Transverse colon (tissue), 4 donors: ENCODE measurements at regions not wholly inside any gene's neighbourhood (a gene's known extent, or its start where the extent isn't known, plus 50 kb on each side); places are given as distances from the start of the nearest gene placed in this dataset.

Source experiments
- DNase-seq: peaks from one replicate; pipeline ENCODE4 v3.0.0-alpha.2; 2019
- H3K27ac ChIP-seq, 4 donors: fragments of 200-600 bp; sonication (generic); 2 replicates each; pipeline ENCODE4 v1.5.1; 2016 to 2018; ENCODE audit warnings: inconsistent platforms in 4 of 4
- H3K27me3 ChIP-seq: fragments of 200-600 bp; sonication (generic); 2 replicates; pipeline ENCODE4 v1.5.1; 2017; ENCODE audit warnings: inconsistent platforms
- H3K36me3 ChIP-seq, 4 donors: fragments of 200-600 bp; sonication (generic); 2 replicates each; pipeline ENCODE4 v1.5.1; 2017 to 2019; ENCODE audit warnings: inconsistent platforms in 4 of 4
- H3K4me1 ChIP-seq, 4 donors: fragments of 200-600 bp; sonication (generic); 2 replicates each; pipeline ENCODE4 v1.5.1; 2017 to 2020; ENCODE audit warnings: inconsistent platforms in 4 of 4
- H3K4me3 ChIP-seq, 4 donors: fragments of 200-600 bp; sonication (generic); 1 replicate in 1 of 4; 2 replicates in 3 of 4; pipeline versions ENCODE4 v1.5.1 to v1.6.1; 2017 to 2019; ENCODE audit warnings: inconsistent platforms in 4 of 4
- H3K9me3 ChIP-seq, 2 donors: fragments of 200-600 bp; sonication (generic); 2 replicates each; pipeline ENCODE4 v1.5.1; 2017 to 2019; ENCODE audit warnings: inconsistent platforms in 2 of 2
- EP300 ChIP-seq: sonication (generic); formaldehyde crosslinking; IDR thresholded peaks from one replicate; pipeline ENCODE4 v1.6.1; 2017; ENCODE audit warnings: antibody characterized with exemption, low read depth
- POLR2A ChIP-seq: fragments of 450-650 bp; IDR thresholded peaks from one replicate; pipeline ENCODE4 v1.6.1; 2016; ENCODE audit warnings: antibody characterized with exemption, mild to moderate bottlenecking, moderate library complexity
- POLR2AphosphoS5 ChIP-seq, 3 donors: sonication (generic); formaldehyde crosslinking; IDR thresholded peaks; one replicate each; pipeline ENCODE4 v1.6.1; 2016; ENCODE audit warnings: antibody characterized with exemption in 3 of 3
- WGBS, 2 donors: methylation state at CpG; one replicate each; pipeline ENCODE4 v1.1.5; 2018; ENCODE audit warnings: low coverage in 1 of 2; 5-methylcytosine and 5-hydroxymethylcytosine counted together
- in situ Hi-C, 4 donors: fragments of 200-750 bp; cut with MboI; loops; one replicate each; pipeline versions ENCODE4 v1.15.0 to v1.15.1; 2017; ENCODE audit warnings: low sequenced_read_pairs in 3 of 4, low pct_ligation_motif_present in 1 of 4, low pct_unique_long_range_greater_than_20kb in 1 of 4
- intact Hi-C: fragments of 100-400 bp; cut with DNase I; formaldehyde crosslinking; loops from one replicate; pipeline ENCODE4 v1.15.1; 2023; ENCODE audit warnings: low total_unique reads
- TF ChIP-seq, protein P1 (sequence below), 5 experiments: fragments of 200-600 bp in 3 of 5; fragments of 450-650 bp in 2 of 5; sonication (generic) in 3 of 5; IDR thresholded peaks; 1 replicate in 2 of 5; 2 replicates in 3 of 5; pipeline ENCODE4 v1.5.1; 2016 to 2017; ENCODE audit warnings: antibody characterized with exemption in 5 of 5, inconsistent platforms in 3 of 5, mild to moderate bottlenecking in 2 of 5, moderate library complexity in 1 of 5

GRCh38 chr16:35561346-35561745 is 2101.9 kb downstream of the TP53TG3F start:
- no peak overlapping the region for H3K27ac ChIP-seq
- H3K9me3 ChIP-seq, result no peaks in the 10 kb centered on the region
- no peaks in the 10 kb centered on the region for H3K36me3 ChIP-seq
- no peak for DNase-seq
- intact Hi-C loops (no loop called here), in situ Hi-C loops (no loop called here)
- TF ChIP-seq, protein P1, sequence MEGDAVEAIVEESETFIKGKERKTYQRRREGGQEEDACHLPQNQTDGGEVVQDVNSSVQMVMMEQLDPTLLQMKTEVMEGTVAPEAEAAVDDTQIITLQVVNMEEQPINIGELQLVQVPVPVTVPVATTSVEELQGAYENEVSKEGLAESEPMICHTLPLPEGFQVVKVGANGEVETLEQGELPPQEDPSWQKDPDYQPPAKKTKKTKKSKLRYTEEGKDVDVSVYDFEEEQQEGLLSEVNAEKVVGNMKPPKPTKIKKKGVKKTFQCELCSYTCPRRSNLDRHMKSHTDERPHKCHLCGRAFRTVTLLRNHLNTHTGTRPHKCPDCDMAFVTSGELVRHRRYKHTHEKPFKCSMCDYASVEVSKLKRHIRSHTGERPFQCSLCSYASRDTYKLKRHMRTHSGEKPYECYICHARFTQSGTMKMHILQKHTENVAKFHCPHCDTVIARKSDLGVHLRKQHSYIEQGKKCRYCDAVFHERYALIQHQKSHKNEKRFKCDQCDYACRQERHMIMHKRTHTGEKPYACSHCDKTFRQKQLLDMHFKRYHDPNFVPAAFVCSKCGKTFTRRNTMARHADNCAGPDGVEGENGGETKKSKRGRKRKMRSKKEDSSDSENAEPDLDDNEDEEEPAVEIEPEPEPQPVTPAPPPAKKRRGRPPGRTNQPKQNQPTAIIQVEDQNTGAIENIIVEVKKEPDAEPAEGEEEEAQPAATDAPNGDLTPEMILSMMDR (IDR thresholded peaks at IDR 0.05), result no peak
- TF ChIP-seq POLR2AphosphoS5 (IDR thresholded peaks at IDR 0.05) (no peak), POLR2A (no peak)
- H3K27me3 ChIP-seq, result no peaks in the 10 kb centered on the region
- no peaks in the 10 kb centered on the region for H3K4me1 ChIP-seq
- no peak overlapping the region for H3K4me3 ChIP-seq

DNA sequence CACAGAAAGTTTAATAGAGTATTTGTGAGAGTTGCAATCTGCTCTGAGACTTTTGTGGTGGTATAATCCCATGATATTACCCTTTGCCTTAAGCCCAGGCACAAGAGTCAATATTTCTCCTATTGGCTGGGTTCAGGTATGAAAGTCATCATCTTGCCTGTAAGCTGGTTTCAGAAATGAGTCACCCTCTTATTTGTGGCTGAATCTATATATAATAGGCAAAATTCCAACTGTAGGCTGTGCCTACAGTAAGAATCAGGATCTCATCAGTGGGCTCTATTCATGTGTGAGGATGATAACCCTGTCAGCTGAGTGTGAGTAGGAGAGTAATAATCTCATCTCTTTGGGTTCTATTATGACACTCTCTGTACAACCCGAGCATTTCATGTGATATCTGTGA is 2103.1 kb downstream of the TP53TG3F start:
- Histone ChIP-seq H3K36me3 (no peaks in the 10 kb centered on the region), H3K4me3 (no peak overlapping the region), H3K27me3 (no peaks in the 10 kb centered on the region), H3K4me1 (no peaks in the 10 kb centered on the region), H3K27ac (no peak overlapping the region), H3K9me3 (no peaks in the 10 kb centered on the region)
- DNase-seq, result no peak
- TF ChIP-seq POLR2A, result no peak
- TF ChIP-seq EP300, result no peak
- TF ChIP-seq, protein P1 (IDR thresholded peaks at IDR 0.05), result no peak
- TF ChIP-seq POLR2AphosphoS5 (IDR thresholded peaks at IDR 0.05), result no peak
- intact Hi-C loops (no loop called here), in situ Hi-C loops (no loop called here)
- 14% methylated on average over 1 of the region's 1 CpG; no CpG with 5 or more reads in 1 of the 2 donors for WGBS, 2 donors

DNA sequence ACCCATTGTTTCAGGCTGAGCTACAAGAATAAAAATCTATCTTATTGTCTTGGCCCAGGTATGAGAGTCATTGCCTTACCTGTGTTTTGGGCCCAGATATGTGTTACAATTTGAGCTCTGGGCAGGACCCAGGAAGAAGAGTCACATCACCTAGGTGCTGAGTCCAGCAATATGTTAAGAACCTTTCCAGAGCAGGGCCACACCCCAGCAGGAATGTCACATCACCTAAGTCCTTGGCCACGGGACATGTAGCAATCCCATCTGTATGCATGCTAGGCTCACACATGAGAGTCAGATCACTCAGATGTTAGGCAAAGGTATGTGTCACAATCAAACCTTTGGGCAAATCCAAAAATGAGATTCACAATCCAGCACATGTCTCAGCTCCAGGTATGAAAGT is 2103.5 kb downstream of the TP53TG3F start:
- Histone ChIP-seq H3K36me3 (no peaks in the 10 kb centered on the region), H3K4me1 (no peaks in the 10 kb centered on the region), H3K27me3 (no peaks in the 10 kb centered on the region), H3K27ac (no peak overlapping the region), H3K9me3 (no peaks in the 10 kb centered on the region), H3K4me3 (no peak overlapping the region)
- no peak for DNase-seq
- intact Hi-C loops, result no loop called here
- in situ Hi-C loops, result no loop called here
- WGBS, 2 donors, result 27% methylated on average over 1 of the region's 1 CpG; no CpG with 5 or more reads in 1 of the 2 donors
- TF ChIP-seq EP300 (no peak), POLR2AphosphoS5 (IDR thresholded peaks at IDR 0.05) (no peak), POLR2A (no peak)
- TF ChIP-seq, protein P1 (IDR thresholded peaks at IDR 0.05), result no peak

DNA sequence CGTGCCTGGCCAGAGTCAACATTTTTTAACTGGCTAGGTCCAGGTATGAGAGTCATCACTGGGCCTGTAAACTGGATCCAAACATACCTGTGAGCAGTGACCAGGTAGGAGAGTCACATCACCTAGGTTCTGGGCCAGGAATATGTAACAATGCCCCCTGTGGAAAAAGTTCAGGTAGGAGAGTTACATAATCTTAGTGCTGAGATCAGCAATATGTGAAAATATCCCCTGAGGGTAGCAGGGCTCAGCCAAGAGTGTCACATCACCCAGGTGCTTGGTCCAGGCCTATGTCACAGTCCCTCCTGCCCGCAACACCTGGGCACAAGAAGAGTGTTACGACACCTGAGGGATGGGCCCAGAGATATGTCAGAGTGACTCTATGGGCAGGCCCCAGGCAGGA is 2104.7 kb downstream of the TP53TG3F start:
- WGBS, 2 donors, result 83 to 98% methylated on average over 1 to 3 of the region's 3 CpGs
- DNase-seq, result no peak
- intact Hi-C loops (no loop called here), in situ Hi-C loops (no loop called here)
- Histone ChIP-seq H3K36me3 (no peaks in the 10 kb centered on the region), H3K4me3 (no peak overlapping the region), H3K4me1 (no peaks in the 10 kb centered on the region), H3K27ac (no peak overlapping the region), H3K9me3 (no peaks in the 10 kb centered on the region), H3K27me3 (no peaks in the 10 kb centered on the region)
- TF ChIP-seq, protein P1 (IDR thresholded peaks at IDR 0.05), result no peak
- TF ChIP-seq POLR2AphosphoS5 (IDR thresholded peaks at IDR 0.05) (no peak), POLR2A (no peak), EP300 (no peak)
